COR-L47 (cell line): ENCODE measurements at regions not wholly inside any gene's neighbourhood (a gene's known extent, or its start where the extent isn't known, plus 50 kb on each side); places are given as distances from the start of the nearest gene placed in this dataset.

Source experiments
- DNase-seq: peaks from one replicate; lab custom pipeline; 2025; lab: John Stamatoyannopoulos, UW

DNA sequence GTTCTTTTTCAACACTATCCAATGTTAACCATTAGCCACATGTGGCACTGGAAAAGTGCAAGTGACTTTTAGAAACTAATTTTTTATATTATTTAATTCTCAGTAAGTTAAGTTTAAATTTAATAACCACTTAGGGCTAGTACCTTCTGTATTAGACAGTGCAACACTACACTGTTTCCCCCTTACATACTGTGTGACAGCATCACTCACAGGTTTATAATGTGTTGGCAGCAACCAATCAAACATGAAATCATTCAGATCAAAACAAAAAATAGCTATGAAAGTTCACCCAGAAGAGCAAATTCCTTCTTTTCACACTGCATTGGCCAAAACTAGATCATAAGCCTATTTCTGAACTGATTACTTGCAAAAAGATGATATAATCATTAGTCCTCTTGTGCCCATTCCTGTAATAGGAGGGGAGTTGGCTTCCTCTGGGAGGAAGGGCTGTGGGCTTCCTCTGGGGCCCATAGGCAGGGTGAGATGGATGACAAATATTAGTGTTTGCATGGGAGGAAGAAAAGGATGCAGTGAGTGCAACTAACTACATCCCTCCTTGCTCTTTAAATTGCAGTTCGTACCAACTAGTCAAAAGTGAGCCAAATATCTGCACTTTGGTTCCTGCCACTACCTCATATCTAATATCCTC lies 708.1 kb upstream of the RGMB start:
- DNase-seq: no peak

DNA sequence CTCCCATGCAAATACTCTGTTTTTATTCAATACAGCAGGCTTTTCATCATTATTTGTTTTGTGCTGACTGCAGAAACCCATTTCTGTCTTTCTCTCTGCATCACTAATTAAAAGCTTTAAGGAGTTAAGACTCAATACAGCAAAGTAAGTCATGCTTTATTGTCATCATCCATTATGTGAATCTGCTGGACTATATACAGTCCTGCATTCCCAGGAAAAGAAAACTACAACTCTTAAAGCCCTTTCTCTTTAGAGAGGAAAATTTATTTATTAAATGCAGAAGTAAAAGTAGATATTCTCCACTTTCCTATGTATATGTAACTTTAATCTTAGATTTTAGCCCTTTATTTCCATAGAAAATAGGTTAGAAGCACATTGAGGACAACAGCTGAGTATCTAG lies 706.6 kb upstream of the RGMB start:
- DNase-seq: no peak

- no peak for DNase-seq
Observed at GRCh38 chr5:98069876-98070512, 703.5 kb upstream of the RGMB start.

DNA sequence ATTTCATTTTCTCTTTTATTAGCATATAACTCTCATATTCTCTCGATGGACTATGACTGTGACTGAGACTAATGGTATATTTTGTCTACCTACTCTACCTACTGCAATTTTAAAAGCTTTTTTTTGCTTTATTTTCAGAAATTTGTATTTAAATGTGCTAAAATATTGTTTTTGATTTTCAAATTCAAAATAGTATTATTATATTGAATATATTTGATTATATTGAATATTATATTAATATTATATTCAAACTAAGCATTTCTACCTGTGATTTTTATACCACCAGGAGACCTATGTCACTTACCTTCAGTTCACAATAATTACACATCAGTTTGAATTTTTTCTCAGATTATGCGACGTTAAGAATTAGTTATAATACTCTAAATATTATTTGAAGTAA lies 700.5 kb upstream of the RGMB start:
- DNase-seq: no peak

DNA sequence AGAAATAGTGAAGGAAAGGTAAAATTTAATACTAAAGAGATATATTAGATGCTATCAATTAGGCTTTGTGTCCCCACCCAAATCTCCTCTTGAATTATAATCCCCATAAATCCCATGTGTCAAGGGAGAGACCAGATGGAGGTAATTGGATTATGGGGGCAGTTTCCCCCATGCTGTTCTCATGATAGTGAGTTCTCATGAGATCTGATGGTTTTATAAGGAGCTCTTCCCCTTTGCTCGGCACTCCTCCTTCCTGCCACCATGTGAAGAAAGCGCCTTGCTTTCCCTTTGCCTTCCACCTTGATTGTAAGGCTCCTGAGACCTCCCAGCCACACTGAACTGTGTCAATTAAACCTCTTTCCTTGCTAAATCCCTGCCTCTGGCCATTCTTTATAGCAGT lies 697.0 kb upstream of the RGMB start:
- no peak for DNase-seq

- DNase-seq: no peak
Observed at GRCh38 chr5:98085593-98085992, 687.9 kb upstream of the RGMB start.

GRCh38 chr5:98095072-98095471 lies 678.4 kb upstream of the RGMB start:
- DNase-seq: no peak

- no peak for DNase-seq
Observed at GRCh38 chr5:98096155-98096554, 677.3 kb upstream of the RGMB start.

DNA sequence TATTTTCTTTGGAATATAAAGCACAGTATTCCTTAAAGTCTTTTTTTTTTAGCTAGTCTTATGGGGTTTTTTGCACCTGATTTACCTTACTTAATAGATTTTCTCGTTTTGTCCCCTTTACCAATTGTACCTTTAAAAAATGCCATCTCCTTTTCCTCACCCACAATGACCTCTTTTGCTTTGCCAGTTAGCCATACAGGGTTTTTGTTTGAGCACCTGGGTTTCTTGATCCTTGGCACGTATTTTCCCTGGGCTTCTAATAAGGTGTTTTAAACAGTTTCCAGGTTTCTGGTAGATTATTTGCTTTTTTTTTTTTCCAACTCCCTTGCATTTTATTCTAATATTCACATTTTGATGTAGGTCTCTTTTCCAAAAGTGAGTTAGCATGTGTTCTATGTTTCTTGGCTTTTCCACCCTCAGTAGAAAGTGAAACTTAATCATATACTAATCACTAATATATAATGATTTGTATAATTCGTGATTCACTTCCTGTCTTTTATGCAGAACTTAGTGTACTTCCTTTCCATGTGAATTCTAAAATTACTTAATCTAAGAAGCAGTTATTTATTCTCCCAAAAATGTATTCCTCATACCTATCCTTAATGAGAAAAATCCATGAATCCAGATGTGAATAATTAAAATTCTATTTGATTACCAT lies 673.9 kb upstream of the RGMB start:
- no peak for DNase-seq

- no peak for DNase-seq
Observed at GRCh38 chr5:98101131-98101530, 672.3 kb upstream of the RGMB start.

GRCh38 chr5:98102936-98103335 lies 670.5 kb upstream of the RGMB start:
- no peak for DNase-seq

DNA sequence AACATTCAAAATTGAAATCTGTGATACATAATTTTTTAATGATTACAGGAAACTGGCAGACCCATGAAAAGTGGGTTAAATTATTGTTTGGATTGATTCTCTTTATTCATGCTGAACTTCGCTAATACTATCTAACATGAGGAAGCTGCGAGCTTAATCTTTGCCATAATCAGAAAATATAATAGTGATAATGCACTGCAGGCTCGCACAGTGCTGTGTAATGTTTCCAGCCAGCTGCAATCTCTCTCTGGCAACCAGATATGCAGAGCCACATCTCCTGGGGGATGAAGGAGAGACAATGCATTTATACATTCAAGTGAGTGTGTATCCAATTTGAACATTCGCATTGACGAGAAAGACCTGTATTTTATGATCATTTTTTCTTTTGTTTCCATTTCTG lies 669.7 kb upstream of the RGMB start:
- no peak for DNase-seq

DNA sequence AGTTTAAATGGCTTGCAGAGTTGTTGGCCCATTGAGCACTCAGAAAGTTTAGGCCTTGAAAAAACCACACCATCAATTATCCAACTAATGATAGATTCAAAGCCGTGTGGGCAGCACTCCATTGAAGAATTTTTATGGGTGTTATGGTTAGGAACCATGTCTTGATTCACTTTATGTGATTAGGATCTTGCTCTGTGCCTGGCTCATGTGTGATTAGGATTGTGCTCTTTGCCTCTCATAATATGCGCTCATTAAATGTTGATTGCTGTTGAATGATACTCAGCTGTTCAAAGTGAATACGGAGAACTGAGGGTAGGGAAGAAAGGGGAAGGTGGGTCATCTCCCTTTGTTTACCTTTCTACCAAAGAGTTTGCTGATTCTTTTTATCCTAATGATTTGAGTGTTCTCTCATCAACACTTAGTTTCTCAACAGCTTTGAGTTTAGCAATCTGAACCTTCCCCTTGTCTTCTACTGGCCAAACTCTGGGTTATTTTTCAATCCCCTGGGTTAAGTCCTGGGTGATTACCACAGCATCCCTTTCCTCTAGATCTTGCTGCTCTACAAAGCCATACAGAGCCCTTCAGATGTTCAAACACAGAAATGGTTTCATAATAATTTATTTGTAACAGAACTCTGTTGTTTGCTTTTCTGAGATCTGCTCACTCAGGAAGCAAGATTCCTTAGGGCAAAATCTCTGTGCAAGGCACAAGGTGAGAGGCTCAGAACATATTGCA lies 668.8 kb upstream of the RGMB start:
- DNase-seq: no peak

- DNase-seq: no peak
Observed at GRCh38 chr5:98105681-98106080, 667.8 kb upstream of the RGMB start.

DNA sequence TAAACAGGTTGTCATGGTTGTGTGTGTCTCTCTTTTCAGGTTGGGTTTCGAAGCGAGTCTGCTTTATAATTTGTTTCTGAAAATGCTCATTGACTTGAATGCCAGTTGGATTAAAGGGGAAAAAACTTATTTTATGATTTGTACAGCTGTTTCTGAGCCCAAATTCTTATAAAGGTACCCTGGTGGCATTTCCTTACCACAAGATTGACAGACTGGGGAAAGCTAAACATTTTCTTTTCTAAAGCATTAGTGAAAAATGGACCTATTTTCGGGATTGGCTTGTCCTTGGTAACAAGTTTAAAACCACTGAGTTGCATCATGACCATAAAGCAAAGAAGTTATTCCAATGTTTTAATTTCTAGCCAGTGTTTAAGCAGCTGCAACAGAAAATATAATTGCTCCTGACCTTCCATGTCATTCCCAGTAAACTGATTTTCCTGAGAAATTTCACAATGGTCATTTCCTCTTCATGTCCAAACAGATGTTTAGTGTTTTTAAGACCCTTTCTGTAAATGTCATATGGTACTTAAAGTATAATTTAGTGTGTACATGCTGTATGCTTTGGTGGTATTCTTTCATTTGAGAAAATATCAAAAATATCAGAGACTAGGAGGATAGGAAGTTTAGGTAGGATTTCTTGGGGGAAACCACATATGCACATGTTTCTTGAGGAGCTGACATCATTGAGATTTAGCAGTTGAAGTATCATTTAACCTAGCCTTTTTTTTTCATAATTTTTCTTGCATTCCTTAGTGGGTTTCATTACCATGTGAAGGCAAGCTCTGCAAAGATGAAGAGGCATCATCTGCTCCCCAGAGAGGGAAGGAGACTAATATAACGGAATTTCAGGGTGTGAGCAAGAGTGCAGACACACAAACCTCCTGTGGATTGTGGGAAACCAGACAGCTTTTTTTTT lies 667.1 kb upstream of the RGMB start:
- DNase-seq: no peak

DNA sequence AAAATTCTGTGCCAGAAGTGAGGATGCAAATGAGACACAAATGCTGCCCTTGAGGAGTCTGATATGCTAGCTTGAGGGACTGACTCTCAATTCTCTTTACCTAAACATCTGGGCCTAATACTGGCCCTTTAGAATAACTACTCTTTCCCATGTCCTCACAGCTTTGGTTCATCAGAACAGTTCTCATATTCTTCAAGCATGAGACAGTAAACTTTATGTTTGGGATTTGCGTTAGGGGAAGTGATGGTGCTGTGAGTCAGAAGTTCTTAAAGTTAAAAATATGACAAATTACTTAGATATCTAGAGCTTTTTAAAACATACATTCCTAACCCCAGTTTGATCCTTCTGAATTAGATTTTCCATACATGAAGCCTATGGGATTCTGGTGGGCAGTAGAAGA lies 665.0 kb upstream of the RGMB start:
- no peak for DNase-seq

GRCh38 chr5:98109561-98110006 lies 663.9 kb upstream of the RGMB start:
- no peak for DNase-seq

GRCh38 chr5:98110282-98110691 lies 663.2 kb upstream of the RGMB start:
- DNase-seq: no peak

GRCh38 chr5:98110791-98111190 lies 662.7 kb upstream of the RGMB start:
- DNase-seq: no peak

DNA sequence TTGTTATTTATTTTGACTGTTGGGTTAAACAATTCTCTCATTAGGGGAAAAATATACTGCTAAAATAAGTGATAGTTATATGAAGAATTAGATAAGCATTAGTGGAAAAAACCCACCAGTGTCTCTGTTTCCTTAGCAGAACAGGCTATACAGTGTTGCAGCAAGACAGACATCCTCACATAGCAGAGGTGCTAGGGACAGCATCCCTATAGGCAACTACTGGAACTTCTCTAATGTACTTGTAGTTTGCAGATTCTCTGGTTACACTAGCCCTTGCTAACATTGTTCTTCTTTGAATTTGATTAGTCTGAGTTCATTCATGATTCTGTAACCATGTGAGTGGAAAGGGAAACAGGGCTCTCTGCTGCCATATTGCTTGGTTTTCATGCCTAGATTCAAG lies 661.8 kb upstream of the RGMB start:
- DNase-seq: no peak

- no peak for DNase-seq
Observed at GRCh38 chr5:98121036-98121936, 652.2 kb upstream of the RGMB start.
